Hepatocyte (in vitro differentiated cells): ENCODE measurements at regions not wholly inside any gene's neighbourhood (a gene's known extent, or its start where the extent isn't known, plus 50 kb on each side); places are given as distances from the start of the nearest gene placed in this dataset.

ENCODE experiments used
- CTCF ChIP-seq: fragments of 200-600 bp; sonication (generic); IDR thresholded peaks from 2 replicates; pipeline ENCODE4 v1.5.1; 2016; ENCODE audit warnings: antibody characterized with exemption, mild to moderate bottlenecking; ENCODE audit not compliant: poor library complexity
- EZH2phosphoT487 ChIP-seq: fragments of 200-600 bp; sonication (generic); IDR thresholded peaks from one replicate; pipeline ENCODE4 v1.6.1; 2018; ENCODE audit warnings: antibody characterized with exemption, mild to moderate bottlenecking, low read depth, moderate library complexity; ENCODE audit not compliant: unreplicated experiment, severe bottlenecking

- no peak for TF ChIP-seq CTCF
- no peak for TF ChIP-seq EZH2phosphoT487
Measured at GRCh38 chr15:66912441-66912840, 153.0 kb upstream of the SMAD3 start.
